NCI-H1105 (cell line): ENCODE measurements at regions not wholly inside any gene's neighbourhood (a gene's known extent, or its start where the extent isn't known, plus 50 kb on each side); places are given as distances from the start of the nearest gene placed in this dataset.
A peak's percentile ranks its signal among the peaks of the same experiment; 100 is the strongest.

Experiments used
- DNase-seq: peaks from one replicate; lab custom pipeline; 2025; lab: John Stamatoyannopoulos, UW

DNA sequence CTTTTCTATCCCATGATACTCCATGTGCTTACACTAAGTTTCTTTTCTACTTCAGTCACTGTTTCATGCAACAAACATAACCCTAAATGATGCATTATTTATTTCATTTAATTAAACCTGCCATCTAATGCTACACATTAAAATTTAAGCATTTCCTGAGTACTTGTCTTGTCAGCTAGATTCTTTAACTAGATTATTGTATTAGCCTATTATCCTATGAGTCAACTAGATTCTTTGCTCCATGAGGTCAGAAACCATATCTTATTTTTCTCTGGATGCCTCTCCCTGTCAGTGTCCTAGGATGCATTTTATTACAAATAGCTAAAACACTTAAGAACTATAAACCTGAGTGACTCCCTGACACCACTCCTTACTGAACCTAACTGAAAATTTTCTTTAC, 652.4 kb downstream of the SLC4A3 start:
- no peak for DNase-seq

DNA sequence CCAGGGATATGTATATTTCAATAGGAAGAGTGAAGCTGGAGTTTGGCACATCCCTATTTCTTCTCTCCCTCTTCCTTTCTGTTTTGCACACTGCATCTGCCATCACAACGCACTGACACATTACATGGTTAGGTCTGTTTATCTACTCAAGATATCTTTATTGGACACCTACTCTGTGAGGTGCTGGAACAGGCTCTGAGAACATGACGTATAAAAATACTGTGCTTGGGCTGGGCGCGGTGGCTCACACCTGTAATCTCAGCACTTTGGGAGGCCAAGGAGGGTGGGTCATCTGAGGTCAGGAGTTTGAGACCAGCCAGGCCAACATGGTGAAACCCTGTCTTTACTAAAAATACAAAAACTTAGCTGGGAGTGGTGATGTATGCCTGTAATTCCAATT, 653.3 kb downstream of the SLC4A3 start:
- no peak for DNase-seq

DNA sequence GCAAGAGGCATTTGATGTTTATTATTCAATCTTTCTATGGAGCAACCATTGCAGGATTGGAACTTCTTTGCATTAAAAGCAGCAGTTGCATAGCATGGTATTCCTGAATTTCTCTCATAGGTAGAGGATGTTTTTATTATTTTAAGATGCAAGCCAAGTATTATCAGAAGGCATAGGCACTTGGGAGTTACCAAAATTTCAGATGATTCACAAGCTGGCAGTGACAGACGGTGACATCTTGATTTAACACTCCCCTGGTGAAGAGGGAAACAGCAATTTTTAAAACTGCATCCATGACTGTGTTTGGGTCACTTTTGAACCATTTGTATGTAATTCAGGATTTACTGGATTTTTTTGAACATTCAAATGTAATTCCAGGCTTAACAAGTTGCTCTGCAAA, 654.3 kb downstream of the SLC4A3 start:
- DNase-seq, result no peak

DNA sequence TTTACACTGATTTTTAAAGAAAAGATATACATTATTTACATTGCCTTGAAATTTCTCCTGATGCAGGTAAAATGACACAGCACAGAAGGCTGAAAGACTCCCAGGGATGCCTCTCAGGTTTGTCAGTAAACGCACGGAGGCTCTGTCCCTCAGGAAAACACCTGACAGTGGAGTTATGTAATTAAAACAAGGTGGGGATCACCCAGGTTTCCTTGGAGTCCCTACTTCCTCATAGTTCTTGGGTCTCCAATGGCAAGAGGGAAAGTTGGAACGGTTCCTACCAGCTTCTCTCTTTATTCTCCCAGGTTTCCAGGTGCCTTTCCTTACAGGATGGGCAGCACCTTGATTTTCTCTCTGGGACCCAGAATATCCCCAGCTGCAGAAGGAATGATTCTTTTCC, 654.8 kb downstream of the SLC4A3 start:
- DNase-seq, result no peak

DNA sequence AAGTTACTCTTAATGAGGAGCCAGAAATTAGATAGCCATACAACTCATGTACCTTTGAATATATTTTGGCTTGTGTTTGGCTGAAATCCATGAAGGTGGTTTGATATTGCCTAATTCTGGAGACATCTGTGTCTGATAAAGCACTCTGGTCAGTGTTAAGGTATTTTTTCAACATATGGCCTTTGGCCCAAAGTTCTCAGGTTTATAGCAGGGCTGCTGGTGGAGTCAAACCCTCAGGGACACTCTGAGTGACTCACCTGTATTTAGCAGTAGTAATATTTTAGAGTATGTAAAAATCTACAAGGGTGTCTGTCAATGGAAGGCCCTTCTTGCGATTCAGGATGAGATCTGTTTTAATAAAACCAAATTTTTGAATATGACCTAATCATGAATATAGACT, 666.5 kb downstream of the SLC4A3 start:
- DNase-seq, result no peak

DNA sequence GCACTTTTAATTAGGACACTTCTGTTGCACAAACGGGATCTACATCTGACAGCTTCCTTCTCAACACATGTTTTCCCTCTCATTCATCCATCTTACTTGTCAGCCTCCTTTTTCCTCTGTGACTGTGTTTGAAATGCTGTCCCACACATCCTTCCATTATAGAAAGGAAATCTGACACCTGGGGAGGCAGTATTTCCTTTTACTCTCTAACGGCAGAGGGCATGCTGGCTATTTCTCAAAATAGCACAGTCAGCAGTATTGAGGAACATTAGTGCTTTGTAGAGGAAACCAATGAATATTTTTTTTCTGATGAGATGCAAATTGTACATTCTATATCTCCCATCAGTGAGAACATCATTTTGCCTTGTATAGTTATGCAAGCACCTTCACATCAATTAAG, 668.7 kb downstream of the SLC4A3 start:
- no peak for DNase-seq

DNA sequence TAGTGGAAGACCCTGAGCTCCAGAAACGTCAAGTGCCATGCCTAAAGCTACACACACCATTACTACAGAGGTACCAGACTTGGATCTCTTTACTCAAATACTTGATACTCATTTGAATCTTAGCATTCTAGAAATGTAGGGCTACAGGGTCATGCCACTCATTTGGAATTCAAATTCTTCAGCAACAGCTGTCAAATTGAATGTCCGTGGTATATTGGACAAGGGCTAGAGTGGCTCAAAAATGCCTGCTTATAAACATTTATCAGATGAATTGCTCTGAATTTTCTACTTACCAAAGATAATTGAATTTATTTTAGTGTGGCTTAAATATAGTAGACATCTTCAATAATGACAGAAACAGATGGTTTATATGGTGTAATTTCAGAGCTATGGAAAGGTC, 669.7 kb downstream of the SLC4A3 start:
- no peak for DNase-seq

DNA sequence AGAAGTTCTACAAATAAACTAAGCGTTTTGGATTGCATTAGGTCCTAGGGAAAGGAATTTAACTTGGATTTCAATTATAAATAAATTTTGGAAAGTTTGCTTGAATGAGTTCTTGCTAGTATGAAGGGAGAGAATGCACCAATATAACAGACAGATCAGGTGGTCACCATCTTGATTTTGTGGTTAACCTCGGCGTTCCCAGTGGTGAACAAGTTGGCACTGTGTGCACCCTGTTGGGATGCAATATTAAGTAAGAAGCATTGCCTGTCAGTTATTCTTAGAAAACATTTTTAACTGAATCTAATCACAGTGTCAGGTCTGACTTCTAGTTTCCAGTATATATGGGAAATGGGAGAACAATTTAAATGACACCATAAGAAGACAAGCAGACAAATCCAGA, 673.4 kb downstream of the SLC4A3 start:
- DNase-seq, result no peak

DNA sequence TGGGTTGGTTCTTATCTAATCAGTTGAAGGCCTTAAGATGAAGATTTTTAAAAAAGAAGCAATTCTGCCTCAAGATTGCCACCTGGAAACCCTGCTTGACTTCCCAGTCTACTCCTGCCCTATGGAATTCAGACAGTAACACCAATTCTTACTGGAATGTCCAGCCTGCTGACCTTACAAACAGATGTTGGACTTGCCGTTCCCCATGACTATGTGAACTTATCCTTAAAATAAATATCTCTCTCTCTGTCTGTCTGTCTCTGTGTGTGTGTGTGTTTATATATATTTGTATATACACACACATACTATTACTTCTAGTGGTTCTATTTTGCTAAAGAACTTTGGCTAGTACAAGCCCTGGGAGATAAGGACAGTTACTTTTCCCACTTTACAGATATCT, 675.3 kb downstream of the SLC4A3 start:
- DNase-seq, result no peak

DNA sequence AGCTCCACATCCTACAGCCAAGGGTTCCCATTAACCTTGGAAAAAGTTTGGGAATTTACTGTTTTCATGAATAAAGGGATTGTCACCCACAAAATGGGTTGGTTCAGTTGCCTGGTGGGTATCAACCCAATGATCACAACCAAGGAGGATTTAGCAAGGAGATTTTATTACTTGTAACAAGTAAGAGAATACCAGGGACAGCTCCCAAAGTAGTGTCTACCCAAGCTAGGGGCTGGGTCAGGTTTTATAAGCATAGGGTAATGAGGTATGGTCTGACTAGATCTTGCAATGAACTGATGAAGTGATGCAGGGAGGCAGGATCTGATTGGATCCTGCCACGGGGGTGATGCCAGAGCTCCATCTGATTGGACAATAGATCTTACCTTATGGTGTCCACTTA, 681.8 kb downstream of the SLC4A3 start:
- no peak for DNase-seq

DNA sequence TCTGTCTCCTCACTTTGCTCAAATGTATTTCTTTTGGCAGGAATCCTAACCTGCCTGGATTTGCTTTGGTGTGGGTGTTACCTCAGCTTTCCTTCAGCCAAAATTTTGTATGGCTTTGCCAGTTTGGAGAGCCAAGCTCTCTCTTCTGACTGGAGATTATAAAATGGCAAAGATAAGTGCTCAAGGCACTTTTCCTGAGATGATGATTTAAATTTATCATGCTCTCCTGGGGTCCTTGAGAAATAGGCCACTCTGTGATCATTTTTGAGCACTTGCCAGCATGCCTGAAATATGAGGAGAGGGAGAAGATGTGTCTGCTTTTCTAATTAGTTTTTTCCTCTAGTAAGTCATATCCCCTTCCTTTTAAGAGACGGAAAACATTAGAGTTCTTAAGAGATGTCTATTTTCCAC, 683.0 kb downstream of the SLC4A3 start:
- peak; percentile 9 for DNase-seq

DNA sequence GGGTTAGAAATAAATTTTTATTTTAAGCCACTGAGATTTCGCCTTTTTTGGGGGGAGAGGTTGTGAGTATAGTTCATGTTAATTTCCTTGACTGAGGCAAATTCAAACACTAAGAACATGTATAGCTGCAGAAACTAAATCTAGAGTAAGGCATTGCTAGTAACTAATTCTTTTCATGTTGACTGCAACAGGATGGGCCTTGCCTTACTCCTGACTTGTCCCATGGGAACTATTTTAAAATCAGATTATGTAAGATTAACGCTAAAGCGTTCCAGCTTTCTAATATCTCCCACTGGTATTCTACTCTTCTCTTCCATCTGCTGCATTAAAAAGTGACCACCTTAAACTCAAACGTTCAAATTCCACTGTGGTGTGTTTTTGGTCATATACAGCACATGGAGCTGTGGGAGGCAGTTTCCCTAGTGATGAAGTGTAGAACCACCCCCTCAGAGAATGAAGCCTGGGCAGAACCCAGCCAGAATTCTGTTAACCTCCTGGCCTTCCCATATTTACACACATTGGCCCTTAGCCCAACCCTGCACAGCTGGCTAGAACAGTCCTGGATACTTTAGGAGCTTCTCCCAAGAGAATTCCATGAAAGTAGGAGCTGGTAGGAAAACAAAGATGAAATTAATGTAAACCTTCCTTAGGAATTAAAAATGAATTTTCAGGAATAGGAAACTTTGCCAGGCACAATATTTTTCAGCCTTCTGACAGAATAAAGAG, 687.8 kb downstream of the SLC4A3 start:
- DNase-seq, result no peak

DNA sequence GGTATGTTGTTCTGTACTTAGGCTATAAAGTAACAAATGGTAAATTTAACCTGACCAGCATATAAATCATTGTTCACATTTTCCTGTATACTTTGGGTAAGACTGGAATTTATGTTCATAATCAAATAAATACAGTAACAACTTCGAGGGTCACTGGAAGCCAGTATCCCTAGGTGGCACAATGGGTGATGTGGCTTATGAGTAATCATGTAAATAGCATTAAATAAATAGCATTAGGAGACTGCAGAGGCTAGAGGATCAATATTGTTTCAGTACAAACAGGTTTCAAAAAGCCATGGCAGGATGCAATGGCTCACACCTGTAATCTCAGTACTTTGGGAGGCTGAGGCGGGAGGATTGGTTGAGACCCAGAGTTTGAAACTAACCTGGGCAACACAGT, 690.6 kb downstream of the SLC4A3 start:
- DNase-seq, result no peak

DNA sequence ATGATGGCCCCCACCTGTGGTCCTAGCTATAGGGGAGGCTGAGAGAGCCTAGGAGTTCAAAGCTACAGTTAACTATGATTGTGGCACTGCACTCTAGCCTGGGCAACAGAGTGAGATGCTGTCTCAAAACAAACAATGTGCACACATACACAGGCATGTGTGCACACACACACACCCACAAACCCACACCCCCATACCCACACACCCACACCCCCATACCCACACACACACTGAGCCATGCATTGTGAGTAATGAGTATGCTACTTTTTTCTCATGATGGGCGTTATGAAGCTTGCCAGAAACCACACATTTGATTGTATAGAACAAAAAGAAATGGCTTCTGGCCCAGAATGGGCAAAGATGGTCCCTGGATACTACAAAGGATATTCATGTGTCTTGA, 691.1 kb downstream of the SLC4A3 start:
- DNase-seq, result no peak

DNA sequence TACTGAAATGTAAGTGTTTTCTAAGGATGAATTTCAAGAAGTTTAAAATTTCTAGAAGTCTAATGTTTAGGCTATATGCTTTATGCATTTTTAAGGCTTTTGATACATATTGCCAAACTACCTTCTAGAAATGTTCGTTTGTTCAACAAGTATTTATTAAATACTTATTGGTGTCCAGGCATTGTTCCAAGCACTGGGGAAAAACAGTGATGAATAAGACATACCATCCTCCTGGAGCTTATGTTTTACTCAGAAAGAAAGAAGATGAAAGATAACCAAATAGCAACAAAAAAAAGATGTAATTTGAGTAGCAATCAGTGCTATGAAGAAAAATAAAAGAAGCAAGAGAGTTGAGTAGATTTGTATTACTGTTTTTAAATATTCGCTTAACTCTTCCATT, 692.9 kb downstream of the SLC4A3 start:
- DNase-seq, result no peak

DNA sequence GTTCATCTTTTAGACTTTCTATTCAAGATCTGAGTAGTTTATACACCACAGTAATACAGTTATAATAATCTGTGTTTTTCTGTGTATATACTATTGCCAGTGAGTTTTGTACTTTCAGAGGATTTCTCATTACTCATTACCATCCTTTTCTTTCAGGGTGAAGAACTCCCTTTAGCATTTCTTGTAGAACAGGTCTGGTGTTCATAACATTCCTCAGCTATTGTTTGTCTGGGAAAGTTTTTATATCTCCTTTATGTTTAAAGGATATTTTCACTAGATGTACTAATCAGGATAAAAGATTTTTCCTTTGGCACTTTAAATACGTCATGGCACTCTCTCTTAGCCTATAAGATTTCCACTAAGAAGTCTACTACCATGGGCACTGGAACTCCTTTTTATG, 705.5 kb downstream of the SLC4A3 start:
- DNase-seq, result no peak

DNA sequence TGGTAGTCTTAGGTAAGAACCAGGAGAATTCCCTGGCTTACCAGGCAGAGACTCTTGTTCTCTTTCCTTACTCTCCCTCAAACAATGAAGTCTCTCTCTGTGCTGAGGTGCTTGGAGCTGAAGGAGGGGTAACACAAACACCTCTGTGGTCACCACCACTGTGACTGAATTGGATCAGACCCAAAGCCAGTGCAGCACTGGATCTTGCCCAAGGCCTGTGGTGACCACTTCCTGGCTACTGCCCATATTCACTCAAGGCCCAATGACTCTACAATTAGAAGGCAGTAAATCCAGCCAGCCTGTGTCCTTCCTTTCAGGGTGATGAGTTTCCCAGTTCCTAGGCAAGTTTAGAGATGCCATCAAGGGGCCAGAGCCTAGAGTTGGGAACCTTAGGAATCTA, 706.8 kb downstream of the SLC4A3 start:
- DNase-seq, result no peak

DNA sequence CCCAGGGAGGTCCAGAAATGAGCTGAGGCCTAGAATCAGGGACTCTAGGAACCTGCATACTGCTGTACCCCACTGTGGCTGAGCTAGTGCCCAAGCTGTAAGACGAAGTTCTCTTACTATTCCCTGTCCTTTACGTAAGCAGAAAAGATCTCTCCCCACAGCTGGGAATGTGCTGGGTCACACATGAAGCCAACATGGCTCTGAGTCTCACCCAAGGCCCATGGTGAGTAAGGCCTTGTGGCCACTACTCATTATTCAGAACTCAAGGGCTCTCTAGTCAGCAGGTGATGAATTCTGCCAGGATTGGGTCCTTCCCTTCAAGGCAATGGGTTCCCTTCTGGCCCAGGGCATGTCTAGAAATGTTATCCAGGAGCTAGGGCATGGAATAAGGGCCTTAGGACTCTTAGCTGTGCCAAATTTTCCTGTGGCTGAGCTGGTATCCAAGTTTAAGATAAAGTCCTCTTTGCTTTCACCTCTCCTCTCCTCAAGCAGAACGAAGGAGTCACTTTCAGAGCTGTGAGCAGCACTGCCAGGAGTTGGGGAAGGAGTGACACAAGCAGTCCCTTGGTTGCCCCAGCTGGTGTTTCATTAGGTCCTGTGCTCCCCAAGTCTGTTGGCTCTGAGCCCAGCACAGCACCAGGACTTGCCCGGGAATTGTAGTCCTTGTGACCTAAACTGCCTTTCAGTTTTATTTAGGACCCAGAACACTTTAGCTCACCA, 707.6 kb downstream of the SLC4A3 start:
- DNase-seq, result no peak

DNA sequence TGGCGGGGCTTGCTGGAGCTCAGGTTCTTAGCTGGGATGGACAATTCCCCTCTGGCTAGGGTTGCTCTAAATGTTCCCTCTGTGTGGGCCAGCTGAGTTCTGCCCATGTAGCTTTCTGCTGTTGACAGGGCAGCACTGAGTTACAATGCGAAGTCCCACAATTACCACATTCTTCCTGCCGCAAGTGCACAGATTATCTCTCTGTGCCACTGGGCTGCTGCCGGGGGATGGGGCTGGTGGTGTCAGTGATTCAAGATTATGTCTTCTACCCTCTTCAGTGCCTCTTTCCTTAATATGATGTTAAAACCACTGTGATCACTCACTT, 708.1 kb downstream of the SLC4A3 start:
- DNase-seq, result no peak

DNA sequence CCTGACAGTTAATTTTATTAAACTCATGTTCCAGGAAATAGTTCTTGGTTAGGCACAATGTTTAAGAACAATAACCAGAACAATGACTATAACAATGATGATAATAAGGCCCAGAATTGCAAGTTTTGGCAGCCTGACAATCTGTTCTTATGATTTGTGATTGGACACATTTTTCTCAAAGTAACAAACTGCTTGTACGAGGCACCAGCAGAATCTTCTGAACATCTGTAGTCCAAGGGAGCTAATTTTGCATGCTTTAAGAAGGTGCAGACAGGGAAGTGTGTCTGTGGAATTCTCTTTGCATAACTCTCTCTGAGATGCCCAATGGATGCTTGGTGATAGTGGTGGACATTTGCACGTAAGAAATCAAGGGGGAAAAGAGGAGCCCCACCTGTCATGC, 709.3 kb downstream of the SLC4A3 start:
- no peak for DNase-seq

DNA sequence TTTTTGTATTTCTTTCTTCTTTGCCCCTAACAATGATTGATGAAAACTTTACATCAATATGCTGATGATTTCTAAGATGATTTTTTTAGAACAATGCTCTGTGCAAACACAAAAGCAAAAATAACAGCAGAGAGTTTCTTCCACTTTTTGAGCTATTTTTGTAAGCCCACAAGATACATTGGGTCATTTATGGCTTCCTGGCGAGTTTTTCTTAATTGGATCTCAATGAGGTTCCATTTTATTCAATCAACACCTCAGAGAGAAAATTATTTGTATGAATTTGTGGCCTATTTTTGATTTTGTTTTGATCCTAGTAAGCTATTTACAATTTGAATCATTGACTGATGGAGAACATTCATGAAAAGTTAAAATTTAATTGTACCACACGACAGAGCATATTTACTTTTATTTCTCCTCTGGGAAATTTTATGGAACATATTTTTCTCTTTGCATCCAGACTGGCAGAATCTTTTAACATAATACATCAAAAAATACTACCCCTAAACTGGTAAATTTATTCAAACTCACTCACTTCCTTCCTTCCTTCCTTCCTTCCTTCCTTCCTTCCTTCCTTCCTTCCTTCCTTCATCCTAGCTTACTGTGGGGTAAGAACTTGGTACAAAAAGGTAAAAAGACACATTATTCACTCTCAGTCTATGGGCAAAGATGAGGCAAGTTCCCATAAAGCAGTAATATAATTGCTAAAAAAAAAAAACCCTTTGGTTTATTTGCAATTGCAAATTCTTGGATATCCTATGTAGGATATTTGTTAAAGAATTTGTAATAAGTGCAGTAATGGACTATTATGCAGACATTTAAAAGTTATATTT, 710.4 kb downstream of the SLC4A3 start:
- no peak for DNase-seq

DNA sequence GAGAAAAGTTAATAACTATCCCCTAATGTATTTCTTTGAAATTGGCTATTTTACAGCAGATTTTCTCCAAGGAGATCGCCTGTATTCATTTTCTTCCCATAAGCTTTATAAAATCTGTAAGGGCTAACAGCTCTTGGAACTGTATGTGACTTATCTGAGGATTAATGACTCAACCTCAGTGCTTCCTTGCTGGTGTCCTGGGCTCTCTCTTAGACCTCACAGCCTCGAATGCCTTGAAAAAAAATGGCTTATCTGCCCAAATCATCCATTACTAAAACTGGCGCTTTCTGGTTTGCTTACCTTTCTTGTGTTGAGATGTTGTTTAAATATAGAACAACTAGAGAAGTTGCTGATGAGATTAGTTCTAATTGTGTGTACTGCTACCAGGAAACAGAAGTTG, 713.6 kb downstream of the SLC4A3 start:
- no peak for DNase-seq

DNA sequence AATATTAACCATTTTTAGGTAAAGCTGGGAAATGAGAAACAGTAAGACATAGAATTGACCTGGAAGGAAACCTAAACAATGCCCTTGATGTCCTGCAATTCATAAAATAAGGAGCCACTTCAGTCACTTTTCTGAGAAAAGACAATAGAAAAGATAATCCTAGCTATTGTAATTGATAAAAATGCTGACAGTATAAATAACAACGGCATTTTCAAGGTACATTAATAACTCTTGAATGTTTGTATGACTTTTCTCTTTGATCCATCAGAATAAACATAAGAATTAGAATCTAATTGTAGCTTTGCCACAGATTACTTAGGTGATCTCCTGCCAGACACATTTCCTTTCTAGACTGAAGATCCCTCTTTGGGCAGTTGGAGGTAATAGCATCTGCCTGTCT, 719.5 kb downstream of the SLC4A3 start:
- no peak for DNase-seq
